ENCODE measurements at regions not wholly inside any gene's neighbourhood (a gene's known extent, or its start where the extent isn't known, plus 50 kb on each side); places are given as distances from the start of the nearest gene placed in this dataset.

GRCh38 chr17:33464669-33465280 lies 171.7 kb upstream of the ASIC2 start:
- H3K4me1 Mint-ChIP-seq (ENCODE audit: unreplicated experiment): no peaks in the 10 kb centered on the region
- H3K27ac Mint-ChIP-seq (ENCODE audit: unreplicated experiment): no peak overlapping the region
- no peak for DNase-seq (ENCODE audit: extremely low spot score, unreplicated experiment)
- H3K27me3 Mint-ChIP-seq (ENCODE audit: unreplicated experiment): no peaks in the 10 kb centered on the region
- H3K36me3 Mint-ChIP-seq (ENCODE audit: unreplicated experiment): peaks cover 1% of the 10 kb centered on the region
- no peak overlapping the region for H3K4me3 Mint-ChIP-seq (ENCODE audit: unreplicated experiment)
- no peak for TF ChIP-seq CTCF (IDR thresholded peaks at IDR 0.05)
- peaks cover 47% of the 10 kb centered on the region for H3K9me3 Mint-ChIP-seq (ENCODE audit: unreplicated experiment)

GRCh38 chr17:33469421-33469820 lies 176.3 kb upstream of the ASIC2 start:
- DNase-seq (ENCODE audit: extremely low spot score, unreplicated experiment): no peak
- H3K27ac Mint-ChIP-seq (ENCODE audit: unreplicated experiment): no peak overlapping the region
- no peaks in the 10 kb centered on the region for H3K4me1 Mint-ChIP-seq (ENCODE audit: unreplicated experiment)
- TF ChIP-seq CTCF (IDR thresholded peaks at IDR 0.05): no peak
- peaks cover 26% of the 10 kb centered on the region for H3K9me3 Mint-ChIP-seq (ENCODE audit: unreplicated experiment)
- no peaks in the 10 kb centered on the region for H3K27me3 Mint-ChIP-seq (ENCODE audit: unreplicated experiment)
- no peaks in the 10 kb centered on the region for H3K36me3 Mint-ChIP-seq (ENCODE audit: unreplicated experiment)
- no peak overlapping the region for H3K4me3 Mint-ChIP-seq (ENCODE audit: unreplicated experiment)

- no peak overlapping the region for H3K27ac Mint-ChIP-seq (ENCODE audit: unreplicated experiment)
- no peak for DNase-seq (ENCODE audit: extremely low spot score, unreplicated experiment)
- no peaks in the 10 kb centered on the region for H3K27me3 Mint-ChIP-seq (ENCODE audit: unreplicated experiment)
- no peak for TF ChIP-seq CTCF (IDR thresholded peaks at IDR 0.05)
- no peaks in the 10 kb centered on the region for H3K4me1 Mint-ChIP-seq (ENCODE audit: unreplicated experiment)
- no peak overlapping the region for H3K4me3 Mint-ChIP-seq (ENCODE audit: unreplicated experiment)
- H3K9me3 Mint-ChIP-seq (ENCODE audit: unreplicated experiment): peaks cover 26% of the 10 kb centered on the region
- H3K36me3 Mint-ChIP-seq (ENCODE audit: unreplicated experiment): no peaks in the 10 kb centered on the region
Measured at GRCh38 chr17:33469911-33470310, 176.8 kb upstream of the ASIC2 start.

- no peak for DNase-seq (ENCODE audit: extremely low spot score, unreplicated experiment)
- Mint-ChIP-seq H3K4me1 (ENCODE audit: unreplicated experiment) (no peaks in the 10 kb centered on the region), H3K27me3 (ENCODE audit: unreplicated experiment) (no peaks in the 10 kb centered on the region), H3K36me3 (ENCODE audit: unreplicated experiment) (no peaks in the 10 kb centered on the region), H3K4me3 (ENCODE audit: unreplicated experiment) (no peak overlapping the region), H3K9me3 (ENCODE audit: unreplicated experiment) (peaks cover 15% of the 10 kb centered on the region), H3K27ac (ENCODE audit: unreplicated experiment) (no peak overlapping the region)
- TF ChIP-seq CTCF (IDR thresholded peaks at IDR 0.05): no peak
Measured at GRCh38 chr17:33473061-33473460, 180.0 kb upstream of the ASIC2 start.

- Mint-ChIP-seq H3K27me3 (ENCODE audit: unreplicated experiment) (no peaks in the 10 kb centered on the region), H3K36me3 (ENCODE audit: unreplicated experiment) (no peaks in the 10 kb centered on the region), H3K4me3 (ENCODE audit: unreplicated experiment) (no peak overlapping the region), H3K4me1 (ENCODE audit: unreplicated experiment) (no peaks in the 10 kb centered on the region), H3K9me3 (ENCODE audit: unreplicated experiment) (peaks cover 11% of the 10 kb centered on the region), H3K27ac (ENCODE audit: unreplicated experiment) (no peak overlapping the region)
- TF ChIP-seq CTCF (IDR thresholded peaks at IDR 0.05): no peak
- DNase-seq (ENCODE audit: extremely low spot score, unreplicated experiment): no peak
Measured at GRCh38 chr17:33474789-33475188, 181.7 kb upstream of the ASIC2 start.

Measured in osteocyte (in vitro differentiated cells).